Thymus (tissue), 11 donors: ENCODE measurements at regions not wholly inside any gene's neighbourhood (a gene's known extent, or its start where the extent isn't known, plus 50 kb on each side); places are given as distances from the start of the nearest gene placed in this dataset.

Source experiments
- DNase-seq, 9 donors: peaks; one replicate each; pipeline ENCODE4 v3.0.0-alpha.2; 2013; ENCODE audit warnings: low spot score in 9 of 9, low read depth in 6 of 9, missing footprints in 1 of 9
- H3K27ac ChIP-seq, 2 donors: one replicate each; pipeline ENCODE4 v1.5.1; 2013; ENCODE audit warnings: control low read depth in 1 of 2, low read depth in 1 of 2, low read length in 1 of 2, mild to moderate bottlenecking in 1 of 2, moderate library complexity in 1 of 2
- H3K27me3 ChIP-seq, 2 donors: one replicate each; pipeline ENCODE4 v1.5.1; 2013; ENCODE audit warnings: low read length in 1 of 2; ENCODE audit not compliant: control insufficient read depth in 2 of 2, insufficient read depth in 1 of 2
- H3K36me3 ChIP-seq, 2 donors: one replicate each; pipeline ENCODE4 v1.5.1; 2013; ENCODE audit warnings: low read length in 1 of 2, mild to moderate bottlenecking in 1 of 2, moderate library complexity in 1 of 2; ENCODE audit not compliant: control insufficient read depth in 2 of 2, insufficient read depth in 2 of 2
- H3K4me1 ChIP-seq, 2 donors: one replicate each; pipeline ENCODE4 v1.5.1; 2013; ENCODE audit warnings: low read length in 2 of 2; ENCODE audit not compliant: control insufficient read depth in 2 of 2, insufficient read depth in 2 of 2
- H3K4me3 ChIP-seq, 2 donors: one replicate each; pipeline ENCODE4 v1.5.1; 2013; ENCODE audit warnings: low read length in 2 of 2, control low read depth in 1 of 2, mild to moderate bottlenecking in 1 of 2
- H3K9me3 ChIP-seq, 2 donors: one replicate each; pipeline ENCODE4 v1.5.1; 2013; ENCODE audit warnings: low read length in 1 of 2, mild to moderate bottlenecking in 1 of 2; ENCODE audit not compliant: control insufficient read depth in 2 of 2, insufficient read depth in 1 of 2
- WGBS: extraction: QIAGEN DNeasy Blood & Tissue Kit; methylation state at CpG from one replicate; pipeline ENCODE4 v1.1.7; 2013; 5-methylcytosine and 5-hydroxymethylcytosine counted together
- donor health status: healthy.

DNA sequence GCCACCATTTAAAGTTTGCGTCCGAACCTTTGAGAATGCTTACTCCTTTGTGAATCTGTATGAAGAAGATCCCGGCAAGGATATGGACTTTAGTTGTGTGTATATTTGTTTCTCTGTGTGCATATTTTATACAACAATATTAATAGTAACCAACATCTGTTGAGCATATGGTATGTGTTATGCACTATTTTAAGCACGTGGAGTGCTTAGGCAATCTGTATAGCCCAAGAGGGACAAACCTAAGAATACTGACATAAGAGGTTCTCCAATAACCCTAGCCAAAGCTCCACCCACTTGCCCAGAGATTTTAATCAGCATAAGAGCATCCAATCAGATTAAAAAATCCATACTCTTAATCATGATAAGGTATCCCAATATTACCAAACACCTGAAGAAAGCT is 92.7 kb downstream of the MAB21L3 start:
- Histone ChIP-seq H3K27ac (no peak overlapping the region), H3K4me1 (no peaks in the 10 kb centered on the region), H3K27me3 (peaks cover 0 to 3% of the 10 kb centered on the region in 2 donors), H3K9me3 (no peaks in the 10 kb centered on the region), H3K4me3 (no peak overlapping the region), H3K36me3 (no peaks in the 10 kb centered on the region)
- no peak for DNase-seq
- 98% methylated on average over 4 of the region's 4 CpGs for WGBS

DNA sequence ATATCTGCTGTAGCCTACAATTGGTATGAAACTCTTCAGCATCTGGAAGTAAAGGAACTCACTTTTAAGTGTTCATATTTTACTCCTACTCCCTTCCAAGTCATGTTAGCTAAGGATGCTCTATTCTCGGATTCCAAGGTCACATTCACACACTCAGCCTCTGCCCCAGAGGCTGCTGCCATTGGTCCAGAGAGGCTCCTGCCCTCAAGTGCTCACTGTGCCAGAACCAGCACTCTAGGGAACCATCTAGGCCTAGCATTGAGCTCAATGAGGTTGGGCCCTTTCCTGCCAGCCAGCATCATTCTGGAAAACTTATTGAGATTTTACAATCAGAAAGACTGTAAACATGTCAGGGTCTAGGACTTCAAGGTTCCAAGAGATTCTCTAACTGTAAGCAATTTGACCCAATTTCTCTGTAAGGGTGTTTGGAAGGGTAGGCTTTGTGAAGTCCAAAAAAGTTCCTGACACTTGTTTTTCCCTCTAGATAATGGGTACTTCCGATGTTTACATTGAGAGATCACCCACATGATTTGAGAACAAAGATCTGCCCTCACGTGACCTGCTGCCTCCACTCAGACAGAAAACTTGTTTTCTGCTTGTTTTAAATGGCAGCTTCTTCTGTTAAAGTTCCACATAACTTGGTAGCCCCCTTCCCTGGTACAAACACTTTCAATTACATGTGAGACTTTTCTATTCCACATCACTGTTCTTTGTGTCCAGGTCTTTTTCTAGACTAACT is 94.9 kb downstream of the MAB21L3 start:
- no peaks in the 10 kb centered on the region for H3K36me3 ChIP-seq
- H3K27me3 ChIP-seq, result peaks cover 0 to 3% of the 10 kb centered on the region in 2 donors
- no peak overlapping the region for H3K4me3 ChIP-seq
- no peaks in the 10 kb centered on the region for H3K4me1 ChIP-seq
- H3K27ac ChIP-seq, result no peak overlapping the region
- no peaks in the 10 kb centered on the region for H3K9me3 ChIP-seq
- 95% methylated on average over 3 of the region's 3 CpGs for WGBS
- DNase-seq, result no peak

DNA sequence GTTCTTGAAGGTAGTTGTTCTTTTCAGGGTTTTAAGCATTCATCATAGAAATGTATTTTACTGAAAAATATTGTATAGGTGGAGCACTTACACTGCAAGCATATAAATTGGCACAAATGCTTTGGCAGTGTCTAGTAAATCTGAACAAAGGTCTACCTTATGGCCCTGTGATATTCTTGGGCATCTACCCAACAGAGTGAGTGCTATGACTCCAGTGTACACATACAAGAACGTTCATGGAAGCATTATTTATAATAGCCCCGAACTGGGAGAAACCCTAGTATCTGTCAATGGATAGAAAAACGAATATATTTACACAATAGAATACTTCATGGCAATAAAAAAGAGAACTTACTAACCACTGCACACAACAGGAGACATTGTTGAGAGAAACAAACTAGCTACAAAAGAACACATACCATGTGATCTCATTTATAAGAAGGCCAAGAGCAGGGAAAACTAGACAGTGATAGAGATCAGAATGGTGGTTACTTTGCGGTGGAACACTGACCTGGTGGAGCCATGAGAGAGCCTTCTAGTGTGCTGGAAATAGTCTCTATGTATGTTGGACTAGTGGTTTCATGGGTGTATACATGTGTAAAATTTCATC is 96.0 kb downstream of the MAB21L3 start:
- Histone ChIP-seq H3K27ac (no peak overlapping the region), H3K4me1 (no peaks in the 10 kb centered on the region), H3K4me3 (no peak overlapping the region), H3K36me3 (no peaks in the 10 kb centered on the region), H3K27me3 (peaks cover 0 to 3% of the 10 kb centered on the region in 2 donors), H3K9me3 (no peaks in the 10 kb centered on the region)
- WGBS, result 95% methylated on average over 4 of the region's 4 CpGs
- DNase-seq, result no peak

DNA sequence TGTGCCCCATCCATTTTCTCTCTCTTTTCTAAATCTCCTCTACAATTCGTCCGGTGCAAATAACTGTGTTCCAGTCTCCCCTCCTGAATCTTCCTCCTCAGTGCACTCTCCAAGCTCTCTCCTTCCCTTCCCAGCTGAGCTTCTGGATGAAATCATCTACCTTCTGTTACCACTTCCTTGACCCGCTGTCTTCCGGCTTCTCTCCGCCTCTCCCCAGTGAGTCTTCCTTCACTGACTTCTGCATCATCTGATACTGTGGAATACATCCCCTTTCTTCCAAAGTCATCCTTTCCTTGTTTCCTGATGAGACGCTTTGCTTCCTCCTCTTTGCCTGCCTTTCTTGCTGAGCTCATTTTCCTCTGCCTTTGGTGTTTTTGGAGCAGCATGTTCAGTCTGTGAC is 96.9 kb downstream of the MAB21L3 start:
- Histone ChIP-seq H3K27ac (no peak overlapping the region), H3K4me1 (no peaks in the 10 kb centered on the region), H3K27me3 (peaks cover 0 to 3% of the 10 kb centered on the region in 2 donors), H3K9me3 (no peaks in the 10 kb centered on the region), H3K4me3 (no peak overlapping the region), H3K36me3 (no peaks in the 10 kb centered on the region)
- no peak for DNase-seq
- WGBS, result 92% methylated on average over 6 of the region's 6 CpGs

DNA sequence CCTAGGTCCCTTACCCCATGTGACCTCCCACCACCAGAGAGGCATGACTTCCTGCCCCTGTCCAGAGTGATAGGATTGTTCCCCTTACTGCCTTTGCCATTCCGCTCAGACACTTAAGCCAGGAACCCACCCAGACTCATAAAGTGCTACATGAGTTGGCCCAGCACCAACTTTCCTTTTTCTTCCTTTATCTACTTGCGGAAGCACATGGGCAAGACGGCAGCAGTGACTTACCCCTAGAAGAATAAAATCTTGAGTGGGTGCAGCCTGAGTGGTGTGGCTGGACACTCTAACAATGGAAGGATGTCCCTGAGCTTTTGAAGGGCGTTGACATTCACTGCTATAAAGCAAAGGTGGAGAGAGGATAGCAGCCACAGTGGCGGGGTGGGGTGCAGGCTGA is 100.1 kb downstream of the MAB21L3 start:
- no peak overlapping the region for H3K27ac ChIP-seq
- H3K9me3 ChIP-seq, result no peaks in the 10 kb centered on the region
- no peak overlapping the region for H3K4me3 ChIP-seq
- H3K4me1 ChIP-seq, result no peaks in the 10 kb centered on the region
- H3K27me3 ChIP-seq, result no peaks in the 10 kb centered on the region
- 89% methylated on average over 5 of the region's 5 CpGs for WGBS
- DNase-seq, result no peak
- no peaks in the 10 kb centered on the region for H3K36me3 ChIP-seq

DNA sequence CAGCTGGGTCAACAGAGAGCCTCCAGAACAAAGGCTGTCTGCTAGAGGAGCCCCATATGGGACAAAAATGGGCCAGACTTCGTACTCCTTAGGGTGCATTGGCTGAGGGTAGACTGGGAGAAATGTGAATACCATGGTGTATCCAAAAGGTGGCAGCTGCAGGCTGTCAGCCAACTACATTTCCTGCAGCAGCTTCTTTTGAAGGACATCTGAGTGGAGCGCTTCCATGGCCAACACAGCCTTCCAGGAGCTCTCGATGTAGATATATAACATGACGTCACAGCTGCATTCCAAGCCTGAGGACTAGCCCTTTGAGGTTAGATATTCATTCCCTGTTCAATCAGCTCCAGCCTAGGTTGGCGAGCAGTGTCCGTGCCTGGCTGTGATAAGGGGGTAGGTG is 107.7 kb downstream of the MAB21L3 start:
- 98% methylated on average over 6 of the region's 6 CpGs for WGBS
- H3K27ac ChIP-seq, result no peak overlapping the region
- no peaks in the 10 kb centered on the region for H3K36me3 ChIP-seq
- no peak overlapping the region for H3K4me3 ChIP-seq
- no peaks in the 10 kb centered on the region for H3K27me3 ChIP-seq
- H3K4me1 ChIP-seq, result no peaks in the 10 kb centered on the region
- no peak for DNase-seq
- no peaks in the 10 kb centered on the region for H3K9me3 ChIP-seq

DNA sequence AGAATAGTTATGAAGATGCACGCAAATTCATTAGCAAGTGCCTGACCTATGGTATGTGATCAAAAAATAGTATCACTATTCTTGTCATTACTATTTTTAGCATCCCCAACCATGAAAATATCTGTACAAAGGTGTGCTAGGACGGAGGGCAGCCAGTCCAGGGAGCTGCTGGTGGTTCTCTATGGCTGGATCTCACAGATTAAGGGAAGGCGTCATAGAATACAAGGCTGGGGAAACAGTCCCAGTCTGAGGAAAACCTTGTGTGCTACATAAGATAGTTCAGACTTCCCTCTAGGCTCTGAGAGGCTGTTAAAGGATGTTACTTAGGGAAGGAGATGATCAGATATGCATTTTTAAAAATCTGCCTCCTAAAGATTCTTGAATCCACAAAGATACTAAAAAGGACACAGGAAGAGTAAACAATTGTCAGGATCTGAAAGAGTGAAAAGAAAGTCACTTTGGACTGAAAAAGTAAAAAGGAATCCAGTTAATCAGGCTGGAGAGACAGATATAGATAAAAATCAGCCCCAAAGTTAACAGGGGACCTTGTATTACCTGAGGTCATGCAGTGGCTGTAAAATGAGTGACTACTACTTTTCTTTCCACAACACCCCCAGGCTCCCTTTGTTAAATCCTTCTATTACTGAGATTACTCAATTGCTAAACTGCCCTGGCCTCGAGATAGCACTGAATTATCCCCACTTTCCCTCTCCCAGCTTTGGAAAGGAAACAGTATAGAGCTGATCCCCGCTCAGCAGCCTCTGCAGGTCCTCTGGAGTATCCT is 108.6 kb downstream of the MAB21L3 start:
- 95% methylated on average over 5 of the region's 5 CpGs for WGBS
- Histone ChIP-seq H3K27me3 (no peaks in the 10 kb centered on the region), H3K4me1 (no peaks in the 10 kb centered on the region), H3K27ac (no peak overlapping the region), H3K4me3 (no peak overlapping the region), H3K36me3 (no peaks in the 10 kb centered on the region), H3K9me3 (no peaks in the 10 kb centered on the region)
- DNase-seq, result no peak

DNA sequence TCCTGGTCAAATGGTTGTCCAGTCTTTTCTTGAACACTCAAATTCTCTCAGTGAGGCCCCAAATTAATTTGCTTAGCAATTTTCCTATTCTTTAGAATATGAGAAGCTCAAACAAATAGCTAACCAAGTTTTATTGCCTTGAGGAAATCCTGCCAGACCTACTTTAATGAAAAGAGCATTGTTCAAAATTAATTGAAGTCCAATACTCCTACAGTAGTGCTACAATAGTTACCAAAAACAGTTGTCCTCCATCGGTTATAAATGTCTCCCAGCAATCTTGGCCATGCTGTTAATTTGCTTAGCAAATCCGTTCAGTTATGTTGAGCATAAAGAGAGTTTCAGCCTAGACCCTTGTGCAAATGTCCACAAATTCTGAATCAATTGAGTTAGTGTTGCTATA is 112.9 kb downstream of the MAB21L3 start:
- no peak for DNase-seq
- H3K9me3 ChIP-seq, result no peaks in the 10 kb centered on the region
- 93% methylated on average over 2 of the region's 2 CpGs for WGBS
- H3K27me3 ChIP-seq, result no peaks in the 10 kb centered on the region
- H3K27ac ChIP-seq, result no peak overlapping the region
- no peaks in the 10 kb centered on the region for H3K4me1 ChIP-seq
- no peaks in the 10 kb centered on the region for H3K36me3 ChIP-seq
- no peak overlapping the region for H3K4me3 ChIP-seq

DNA sequence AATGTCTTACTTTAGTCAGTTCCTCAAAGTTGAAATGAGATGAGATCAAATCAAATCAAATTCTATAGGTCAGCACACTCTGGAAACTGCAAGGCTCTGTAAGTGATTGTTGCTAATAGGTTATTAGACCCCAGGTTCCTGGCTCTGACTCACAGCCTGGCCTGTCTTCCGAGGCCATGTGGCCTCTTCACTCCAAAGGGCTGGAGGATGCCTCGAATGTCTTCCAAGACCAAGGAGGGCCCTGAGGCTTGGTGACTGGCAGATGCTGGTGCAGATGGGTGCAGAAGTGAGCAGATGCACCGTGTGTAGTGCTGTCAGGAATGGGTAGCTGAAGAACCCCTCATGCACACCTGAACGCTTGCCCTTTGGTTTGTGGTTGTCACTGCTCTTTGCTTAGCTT is 113.4 kb downstream of the MAB21L3 start:
- 91% methylated on average over 4 of the region's 4 CpGs for WGBS
- H3K9me3 ChIP-seq, result no peaks in the 10 kb centered on the region
- DNase-seq, result no peak
- H3K36me3 ChIP-seq, result no peaks in the 10 kb centered on the region
- H3K4me3 ChIP-seq, result no peak overlapping the region
- no peaks in the 10 kb centered on the region for H3K4me1 ChIP-seq
- H3K27me3 ChIP-seq, result no peaks in the 10 kb centered on the region
- no peak overlapping the region for H3K27ac ChIP-seq
